ENCODE measurements at regions not wholly inside any gene's neighbourhood (a gene's known extent, or its start where the extent isn't known, plus 50 kb on each side); places are given as distances from the start of the nearest gene placed in this dataset.

- H3K9ac ChIP-seq (ENCODE audit: low read length), result no peak overlapping the region
- no peak overlapping the region for H3K27ac ChIP-seq (ENCODE audit: low read length)
- no peaks in the 10 kb centered on the region for H3K36me3 ChIP-seq (ENCODE audit: control insufficient read depth, low read depth, low read length)
- H3K4me3 ChIP-seq (ENCODE audit: low read length), result no peak overlapping the region
- H3K9me3 ChIP-seq (ENCODE audit: control insufficient read depth, low read depth, low read length), result no peaks in the 10 kb centered on the region
- H3K27me3 ChIP-seq (ENCODE audit: control insufficient read depth, insufficient read depth, low read length), result peaks cover 24% of the 10 kb centered on the region
- peaks cover 50% of the 10 kb centered on the region for H3K4me1 ChIP-seq (ENCODE audit: control insufficient read depth, low read depth, low read length)
Observed at GRCh38 chr11:133710241-133710640, 135.1 kb downstream of the SPATA19 start.

- Histone ChIP-seq H3K27ac (ENCODE audit: low read length) (no peak overlapping the region), H3K36me3 (ENCODE audit: control insufficient read depth, low read depth, low read length) (no peaks in the 10 kb centered on the region), H3K9ac (ENCODE audit: low read length) (no peak overlapping the region), H3K27me3 (ENCODE audit: control insufficient read depth, insufficient read depth, low read length) (peaks cover 14% of the 10 kb centered on the region), H3K9me3 (ENCODE audit: control insufficient read depth, low read depth, low read length) (no peaks in the 10 kb centered on the region), H3K4me3 (ENCODE audit: low read length) (no peak overlapping the region), H3K4me1 (ENCODE audit: control insufficient read depth, low read depth, low read length) (peaks cover 38% of the 10 kb centered on the region)
Observed at GRCh38 chr11:133708547-133709051, 136.7 kb downstream of the SPATA19 start.

GRCh38 chr11:133706925-133707794, 138.2 kb downstream of the SPATA19 start:
- Histone ChIP-seq H3K27me3 (ENCODE audit: control insufficient read depth, insufficient read depth, low read length) (peaks cover 4% of the 10 kb centered on the region), H3K27ac (ENCODE audit: low read length) (no peak overlapping the region), H3K4me3 (ENCODE audit: low read length) (no peak overlapping the region), H3K4me1 (ENCODE audit: control insufficient read depth, low read depth, low read length) (peaks cover 24% of the 10 kb centered on the region), H3K9me3 (ENCODE audit: control insufficient read depth, low read depth, low read length) (no peaks in the 10 kb centered on the region), H3K9ac (ENCODE audit: low read length) (no peak overlapping the region), H3K36me3 (ENCODE audit: control insufficient read depth, low read depth, low read length) (no peaks in the 10 kb centered on the region)

GRCh38 chr11:133705873-133706272, 139.4 kb downstream of the SPATA19 start:
- Histone ChIP-seq H3K27ac (ENCODE audit: low read length) (no peak overlapping the region), H3K9ac (ENCODE audit: low read length) (no peak overlapping the region), H3K36me3 (ENCODE audit: control insufficient read depth, low read depth, low read length) (no peaks in the 10 kb centered on the region), H3K9me3 (ENCODE audit: control insufficient read depth, low read depth, low read length) (no peaks in the 10 kb centered on the region), H3K4me1 (ENCODE audit: control insufficient read depth, low read depth, low read length) (peaks cover 11% of the 10 kb centered on the region), H3K27me3 (ENCODE audit: control insufficient read depth, insufficient read depth, low read length) (no peaks in the 10 kb centered on the region), H3K4me3 (ENCODE audit: low read length) (no peak overlapping the region)

GRCh38 chr11:133705074-133705648, 140.2 kb downstream of the SPATA19 start:
- H3K9me3 ChIP-seq (ENCODE audit: control insufficient read depth, low read depth, low read length), result no peaks in the 10 kb centered on the region
- no peaks in the 10 kb centered on the region for H3K36me3 ChIP-seq (ENCODE audit: control insufficient read depth, low read depth, low read length)
- H3K27me3 ChIP-seq (ENCODE audit: control insufficient read depth, insufficient read depth, low read length), result no peaks in the 10 kb centered on the region
- H3K4me3 ChIP-seq (ENCODE audit: low read length), result no peak overlapping the region
- H3K27ac ChIP-seq (ENCODE audit: low read length), result no peak overlapping the region
- H3K9ac ChIP-seq (ENCODE audit: low read length), result no peak overlapping the region
- peaks cover 7% of the 10 kb centered on the region for H3K4me1 ChIP-seq (ENCODE audit: control insufficient read depth, low read depth, low read length)

GRCh38 chr11:133699071-133699470, 146.2 kb downstream of the SPATA19 start:
- H3K4me1 ChIP-seq (ENCODE audit: control insufficient read depth, low read depth, low read length), result no peaks in the 10 kb centered on the region
- no peaks in the 10 kb centered on the region for H3K27me3 ChIP-seq (ENCODE audit: control insufficient read depth, insufficient read depth, low read length)
- H3K27ac ChIP-seq (ENCODE audit: low read length), result no peak overlapping the region
- H3K9me3 ChIP-seq (ENCODE audit: control insufficient read depth, low read depth, low read length), result no peaks in the 10 kb centered on the region
- no peak overlapping the region for H3K4me3 ChIP-seq (ENCODE audit: low read length)
- H3K36me3 ChIP-seq (ENCODE audit: control insufficient read depth, low read depth, low read length), result no peaks in the 10 kb centered on the region
- no peak overlapping the region for H3K9ac ChIP-seq (ENCODE audit: low read length)

- H3K36me3 ChIP-seq (ENCODE audit: control insufficient read depth, low read depth, low read length), result no peaks in the 10 kb centered on the region
- H3K27ac ChIP-seq (ENCODE audit: low read length), result no peak overlapping the region
- no peak overlapping the region for H3K4me3 ChIP-seq (ENCODE audit: low read length)
- no peaks in the 10 kb centered on the region for H3K9me3 ChIP-seq (ENCODE audit: control insufficient read depth, low read depth, low read length)
- H3K9ac ChIP-seq (ENCODE audit: low read length), result no peak overlapping the region
- H3K27me3 ChIP-seq (ENCODE audit: control insufficient read depth, insufficient read depth, low read length), result no peaks in the 10 kb centered on the region
- H3K4me1 ChIP-seq (ENCODE audit: control insufficient read depth, low read depth, low read length), result no peaks in the 10 kb centered on the region
Observed at GRCh38 chr11:133698654-133699053, 146.7 kb downstream of the SPATA19 start.

- Histone ChIP-seq H3K4me3 (ENCODE audit: low read length) (no peak overlapping the region), H3K9me3 (ENCODE audit: control insufficient read depth, low read depth, low read length) (no peaks in the 10 kb centered on the region)
Observed at GRCh38 chr11:133697603-133698180, 147.6 kb downstream of the SPATA19 start.

GRCh38 chr11:133697161-133697560, 148.2 kb downstream of the SPATA19 start:
- Histone ChIP-seq H3K4me1 (ENCODE audit: control insufficient read depth, low read depth, low read length) (no peaks in the 10 kb centered on the region), H3K36me3 (ENCODE audit: control insufficient read depth, low read depth, low read length) (no peaks in the 10 kb centered on the region), H3K27ac (ENCODE audit: low read length) (no peak overlapping the region), H3K9me3 (ENCODE audit: control insufficient read depth, low read depth, low read length) (no peaks in the 10 kb centered on the region), H3K27me3 (ENCODE audit: control insufficient read depth, insufficient read depth, low read length) (no peaks in the 10 kb centered on the region), H3K4me3 (ENCODE audit: low read length) (no peak overlapping the region), H3K9ac (ENCODE audit: low read length) (no peak overlapping the region)

More at GRCh38 chr11:133697603-133698180, 147.6 kb downstream of the SPATA19 start:
- Histone ChIP-seq H3K9ac (ENCODE audit: low read length) (no peak overlapping the region), H3K36me3 (ENCODE audit: control insufficient read depth, low read depth, low read length) (no peaks in the 10 kb centered on the region), H3K27me3 (ENCODE audit: control insufficient read depth, insufficient read depth, low read length) (no peaks in the 10 kb centered on the region), H3K27ac (ENCODE audit: low read length) (no peak overlapping the region), H3K4me1 (ENCODE audit: control insufficient read depth, low read depth, low read length) (no peaks in the 10 kb centered on the region)

- no peak overlapping the region for H3K9ac ChIP-seq (ENCODE audit: low read length)
- no peaks in the 10 kb centered on the region for H3K4me1 ChIP-seq (ENCODE audit: control insufficient read depth, low read depth, low read length)
- no peaks in the 10 kb centered on the region for H3K9me3 ChIP-seq (ENCODE audit: control insufficient read depth, low read depth, low read length)
- no peak overlapping the region for H3K4me3 ChIP-seq (ENCODE audit: low read length)
- no peaks in the 10 kb centered on the region for H3K27me3 ChIP-seq (ENCODE audit: control insufficient read depth, insufficient read depth, low read length)
- H3K36me3 ChIP-seq (ENCODE audit: control insufficient read depth, low read depth, low read length), result no peaks in the 10 kb centered on the region
- H3K27ac ChIP-seq (ENCODE audit: low read length), result no peak overlapping the region
Observed at GRCh38 chr11:133695387-133695786, 149.9 kb downstream of the SPATA19 start.

GRCh38 chr11:133694701-133695100, 150.6 kb downstream of the SPATA19 start:
- Histone ChIP-seq H3K9ac (ENCODE audit: low read length) (no peak overlapping the region), H3K9me3 (ENCODE audit: control insufficient read depth, low read depth, low read length) (no peaks in the 10 kb centered on the region), H3K36me3 (ENCODE audit: control insufficient read depth, low read depth, low read length) (no peaks in the 10 kb centered on the region), H3K4me3 (ENCODE audit: low read length) (no peak overlapping the region), H3K4me1 (ENCODE audit: control insufficient read depth, low read depth, low read length) (no peaks in the 10 kb centered on the region), H3K27ac (ENCODE audit: low read length) (no peak overlapping the region), H3K27me3 (ENCODE audit: control insufficient read depth, insufficient read depth, low read length) (no peaks in the 10 kb centered on the region)
